Osteocyte (in vitro differentiated cells): ENCODE measurements at regions not wholly inside any gene's neighbourhood (a gene's known extent, or its start where the extent isn't known, plus 50 kb on each side); places are given as distances from the start of the nearest gene placed in this dataset.
A peak's percentile ranks its signal among the peaks of the same experiment; 100 is the strongest.

Experiments used
- DNase-seq: peaks from one replicate; pipeline ENCODE4 v3.0.0; 2021; ENCODE audit warnings: mixed read lengths; ENCODE audit not compliant: unreplicated experiment; ENCODE audit errors: extremely low spot score
- H3K27ac Mint-ChIP-seq: one replicate; pipeline ENCODE4 v1.8.0; 2021; ENCODE audit warnings: mild to moderate bottlenecking, mixed read lengths; ENCODE audit not compliant: unreplicated experiment
- H3K27me3 Mint-ChIP-seq: one replicate; pipeline ENCODE4 v1.8.0; 2021; ENCODE audit warnings: mixed read lengths; ENCODE audit not compliant: unreplicated experiment
- H3K36me3 Mint-ChIP-seq: one replicate; pipeline ENCODE4 v1.8.0; 2021; ENCODE audit warnings: mixed read lengths; ENCODE audit not compliant: unreplicated experiment
- H3K4me1 Mint-ChIP-seq: one replicate; pipeline ENCODE4 v1.8.0; 2021; ENCODE audit warnings: mixed read lengths; ENCODE audit not compliant: unreplicated experiment
- H3K4me3 Mint-ChIP-seq: one replicate; pipeline ENCODE4 v1.8.0; 2021; ENCODE audit warnings: mild to moderate bottlenecking, moderate library complexity, mixed read lengths; ENCODE audit not compliant: unreplicated experiment
- H3K9me3 Mint-ChIP-seq: one replicate; pipeline ENCODE4 v1.8.0; 2021; ENCODE audit warnings: mixed read lengths; ENCODE audit not compliant: unreplicated experiment
- TF ChIP-seq, protein P1 (sequence below): fragments of 200-600 bp; sonication (generic); IDR thresholded peaks from 2 replicates; pipeline ENCODE4 v1.5.0; 2021; ENCODE audit warnings: antibody characterized with exemption, mild to moderate bottlenecking, moderate library complexity

- Mint-ChIP-seq H3K4me3 (no peak overlapping the region), H3K27me3 (no peaks in the 10 kb centered on the region), H3K9me3 (peaks cover 32% of the 10 kb centered on the region), H3K4me1 (no peaks in the 10 kb centered on the region), H3K36me3 (no peaks in the 10 kb centered on the region), H3K27ac (no peak overlapping the region)
- no peak for DNase-seq
- TF ChIP-seq, protein P1, sequence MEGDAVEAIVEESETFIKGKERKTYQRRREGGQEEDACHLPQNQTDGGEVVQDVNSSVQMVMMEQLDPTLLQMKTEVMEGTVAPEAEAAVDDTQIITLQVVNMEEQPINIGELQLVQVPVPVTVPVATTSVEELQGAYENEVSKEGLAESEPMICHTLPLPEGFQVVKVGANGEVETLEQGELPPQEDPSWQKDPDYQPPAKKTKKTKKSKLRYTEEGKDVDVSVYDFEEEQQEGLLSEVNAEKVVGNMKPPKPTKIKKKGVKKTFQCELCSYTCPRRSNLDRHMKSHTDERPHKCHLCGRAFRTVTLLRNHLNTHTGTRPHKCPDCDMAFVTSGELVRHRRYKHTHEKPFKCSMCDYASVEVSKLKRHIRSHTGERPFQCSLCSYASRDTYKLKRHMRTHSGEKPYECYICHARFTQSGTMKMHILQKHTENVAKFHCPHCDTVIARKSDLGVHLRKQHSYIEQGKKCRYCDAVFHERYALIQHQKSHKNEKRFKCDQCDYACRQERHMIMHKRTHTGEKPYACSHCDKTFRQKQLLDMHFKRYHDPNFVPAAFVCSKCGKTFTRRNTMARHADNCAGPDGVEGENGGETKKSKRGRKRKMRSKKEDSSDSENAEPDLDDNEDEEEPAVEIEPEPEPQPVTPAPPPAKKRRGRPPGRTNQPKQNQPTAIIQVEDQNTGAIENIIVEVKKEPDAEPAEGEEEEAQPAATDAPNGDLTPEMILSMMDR, result peak; percentile 26
These were observed 222.6 kb downstream of the SPIN4 start for GRCh38 chrX:63128509-63128908.

DNA sequence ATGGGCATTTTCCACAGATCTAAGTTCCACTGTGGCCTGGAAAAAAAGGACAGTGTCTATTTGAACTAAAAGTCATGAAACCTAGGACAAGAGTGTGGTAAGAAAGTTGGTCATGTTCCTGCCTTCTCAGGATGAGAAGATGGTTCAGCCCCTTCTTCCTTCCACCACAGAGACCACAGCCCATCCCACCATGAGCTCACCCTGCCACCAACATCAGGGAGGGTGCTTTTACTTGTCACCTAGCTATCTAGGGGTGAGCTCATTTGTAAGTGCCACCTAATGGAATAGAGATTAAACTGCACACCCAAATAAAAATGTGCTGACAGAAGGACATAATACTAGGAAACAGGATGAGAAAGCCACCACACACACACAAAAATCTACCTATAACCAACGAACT, 235.9 kb downstream of the SPIN4 start:
- Mint-ChIP-seq H3K9me3 (peaks cover 69% of the 10 kb centered on the region), H3K27ac (no peak overlapping the region), H3K4me1 (no peaks in the 10 kb centered on the region), H3K27me3 (no peaks in the 10 kb centered on the region), H3K4me3 (no peak overlapping the region), H3K36me3 (no peaks in the 10 kb centered on the region)
- TF ChIP-seq, protein P1, result no peak
- DNase-seq, result no peak

- Mint-ChIP-seq H3K27ac (no peak overlapping the region), H3K4me3 (no peak overlapping the region), H3K4me1 (no peaks in the 10 kb centered on the region), H3K36me3 (no peaks in the 10 kb centered on the region), H3K27me3 (no peaks in the 10 kb centered on the region), H3K9me3 (peaks cover 55% of the 10 kb centered on the region)
- no peak for DNase-seq
- TF ChIP-seq, protein P1, result no peak
These were observed 249.1 kb downstream of the SPIN4 start for GRCh38 chrX:63101879-63102620.

DNA sequence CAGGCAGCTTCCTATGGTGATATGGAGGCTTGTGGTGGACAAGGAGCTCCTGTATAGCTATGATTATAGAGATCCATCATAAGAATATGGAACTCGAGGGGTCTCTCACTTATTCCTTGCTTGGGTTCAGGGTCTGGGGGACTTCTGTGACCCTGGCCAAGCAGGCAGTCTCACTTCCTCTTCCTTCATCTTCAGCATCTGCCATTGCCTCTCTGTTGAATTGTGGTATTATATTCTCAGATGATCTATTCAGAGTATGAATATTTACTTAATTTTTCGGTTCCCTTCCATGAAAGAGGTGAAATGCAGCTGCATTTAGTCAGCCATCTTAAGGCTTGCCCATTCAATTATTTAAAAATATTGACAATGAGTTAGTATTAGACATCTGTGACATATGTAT, 292.9 kb downstream of the SPIN4 start:
- H3K27me3 Mint-ChIP-seq, result no peaks in the 10 kb centered on the region
- H3K4me3 Mint-ChIP-seq, result no peak overlapping the region
- H3K4me1 Mint-ChIP-seq, result no peaks in the 10 kb centered on the region
- peaks cover 44% of the 10 kb centered on the region for H3K9me3 Mint-ChIP-seq
- TF ChIP-seq, protein P1, result no peak
- DNase-seq, result no peak
- no peak overlapping the region for H3K27ac Mint-ChIP-seq
- H3K36me3 Mint-ChIP-seq, result no peaks in the 10 kb centered on the region

GRCh38 chrX:63050225-63050624, 300.9 kb downstream of the SPIN4 start:
- peaks cover 55% of the 10 kb centered on the region for H3K9me3 Mint-ChIP-seq
- TF ChIP-seq, protein P1, result no peak
- no peaks in the 10 kb centered on the region for H3K4me1 Mint-ChIP-seq
- H3K4me3 Mint-ChIP-seq, result no peak overlapping the region
- no peaks in the 10 kb centered on the region for H3K27me3 Mint-ChIP-seq
- no peak overlapping the region for H3K27ac Mint-ChIP-seq
- H3K36me3 Mint-ChIP-seq, result no peaks in the 10 kb centered on the region
- DNase-seq, result no peak
